ENCODE measurements at regions not wholly inside any gene's neighbourhood (a gene's known extent, or its start where the extent isn't known, plus 50 kb on each side); places are given as distances from the start of the nearest gene placed in this dataset.

- 89 to 94% methylated on average over 2 to 3 of the region's 3 CpGs for WGBS, 2 experiments (ENCODE audit: insufficient coverage in 2 of 2)
- no peak overlapping the region for H3K4me3 ChIP-seq (ENCODE audit: extremely low read depth, insufficient read depth, low read length, poor library complexity, severe bottlenecking)
- H3K4me1 ChIP-seq (ENCODE audit: control insufficient read depth, insufficient read depth, low read length, poor library complexity, severe bottlenecking), result no peaks in the 10 kb centered on the region
- no peak overlapping the region for H3K27ac ChIP-seq (ENCODE audit: low read depth, low read length, severe bottlenecking)
- H3K9me3 ChIP-seq (ENCODE audit: control insufficient read depth, low read length), result no peaks in the 10 kb centered on the region
- no peaks in the 10 kb centered on the region for H3K36me3 ChIP-seq (ENCODE audit: control insufficient read depth, insufficient read depth, low read length)
Observed at GRCh38 chr10:5310914-5311313, 53.9 kb upstream of the UCN3 start.

- Histone ChIP-seq H3K36me3 (ENCODE audit: control insufficient read depth, insufficient read depth, low read length) (no peaks in the 10 kb centered on the region), H3K4me1 (ENCODE audit: control insufficient read depth, insufficient read depth, low read length, poor library complexity, severe bottlenecking) (no peaks in the 10 kb centered on the region), H3K4me3 (ENCODE audit: extremely low read depth, insufficient read depth, low read length, poor library complexity, severe bottlenecking) (no peak overlapping the region), H3K9me3 (ENCODE audit: control insufficient read depth, low read length) (no peaks in the 10 kb centered on the region), H3K27ac (ENCODE audit: low read depth, low read length, severe bottlenecking) (no peak overlapping the region)
- WGBS, 2 experiments (ENCODE audit: insufficient coverage in 2 of 2), result no CpG with 5 or more reads among the region's 1 CpG
Observed at GRCh38 chr10:5311617-5312016, 53.1 kb upstream of the UCN3 start.

- Histone ChIP-seq H3K9me3 (ENCODE audit: control insufficient read depth, low read length) (no peaks in the 10 kb centered on the region), H3K4me1 (ENCODE audit: control insufficient read depth, insufficient read depth, low read length, poor library complexity, severe bottlenecking) (peaks cover 7% of the 10 kb centered on the region), H3K27ac (ENCODE audit: low read depth, low read length, severe bottlenecking) (no peak overlapping the region), H3K4me3 (ENCODE audit: extremely low read depth, insufficient read depth, low read length, poor library complexity, severe bottlenecking) (no peak overlapping the region), H3K36me3 (ENCODE audit: control insufficient read depth, insufficient read depth, low read length) (no peaks in the 10 kb centered on the region)
- 86 to 100% methylated on average over 1 to 5 of the region's 5 CpGs for WGBS, 2 experiments (ENCODE audit: insufficient coverage in 2 of 2)
Observed at GRCh38 chr10:5314840-5315239, 49.9 kb upstream of the UCN3 start.
